Spleen (tissue), 7 donors: ENCODE measurements at regions not wholly inside any gene's neighbourhood (a gene's known extent, or its start where the extent isn't known, plus 50 kb on each side); places are given as distances from the start of the nearest gene placed in this dataset.

Experiments
- CTCF ChIP-seq, 11 experiments: fragments of 200-600 bp in 7 of 11; fragments of 450-650 bp in 4 of 11; sonication (generic) in 4 of 11; IDR thresholded peaks in 8 of 11; conservative IDR thresholded peaks in 3 of 11; 1 replicate in 7 of 11; 2 replicates in 4 of 11; pipeline versions ENCODE4 v1.4.0 to v1.8.0; 2016 to 2021; ENCODE audit warnings: antibody characterized with exemption in 11 of 11, inconsistent platforms in 4 of 11, mild to moderate bottlenecking in 1 of 11
- POLR2A ChIP-seq, 3 donors: fragments of 450-650 bp; IDR thresholded peaks; one replicate each; pipeline ENCODE4 v1.5.1; 2017; ENCODE audit warnings: antibody characterized with exemption in 3 of 3, mild to moderate bottlenecking in 1 of 3
- POLR2AphosphoS5 ChIP-seq, 3 donors: sonication (generic); formaldehyde crosslinking; IDR thresholded peaks; one replicate each; pipeline ENCODE4 v1.5.1; 2017; ENCODE audit warnings: antibody characterized with exemption in 3 of 3
- donor health status: DM: no; HTN: no; CAD: no; lungs with moderate emphysema.
- donor health status: DM: no; HTN: no; CAD: no.
- donor health status: DM: no; HTN: no; CAD: no.

- no peak for TF ChIP-seq CTCF (IDR thresholded peaks at IDR 0.05 in 8 of 11, conservative IDR thresholded peaks at IDR 0.05 in 3 of 11)
- no peak for TF ChIP-seq POLR2A (IDR thresholded peaks at IDR 0.05)
- TF ChIP-seq POLR2AphosphoS5 (IDR thresholded peaks at IDR 0.05) = no peak
Observed at GRCh38 chr3:46123646-46124045, 84.5 kb downstream of the CCR1 start.
